SK-N-SH treated with all-trans-retinoic acid at 6 μM for 48 hours (cell line): ENCODE measurements at regions not wholly inside any gene's neighbourhood (a gene's known extent, or its start where the extent isn't known, plus 50 kb on each side); places are given as distances from the start of the nearest gene placed in this dataset.

ENCODE experiments used
- ARNTL ChIP-seq: fragments of 450-650 bp; formaldehyde crosslinking; IDR thresholded peaks from 2 replicates; pipeline ENCODE4 v1.5.0; 2020; ENCODE audit warnings: low read depth, mild to moderate bottlenecking, moderate library complexity, borderline replicate concordance
- CSDC2 ChIP-seq: fragments of 250-450 bp; sonication (Bioruptor Pico); IDR thresholded peaks from 2 replicates; pipeline ENCODE4 v1.5.0; 2020; ENCODE audit warnings: mild to moderate bottlenecking, moderate library complexity
- GLIS3 ChIP-seq: fragments of 250-450 bp; sonication (Bioruptor Pico); IDR thresholded peaks from 2 replicates; pipeline ENCODE4 v1.5.0; 2020; ENCODE audit warnings: mild to moderate bottlenecking, moderate library complexity
- OSR1 ChIP-seq: fragments of 250-450 bp; sonication (Bioruptor Pico); IDR thresholded peaks from 2 replicates; pipeline ENCODE4 v1.8.0; 2022; ENCODE audit warnings: moderate library complexity, mild to moderate bottlenecking, inconsistent platforms
- RARB ChIP-seq: fragments of 250-450 bp; sonication (Bioruptor Pico); IDR thresholded peaks from 2 replicates; pipeline ENCODE4 v1.8.0; 2021; ENCODE audit warnings: mild to moderate bottlenecking, moderate library complexity
- SNAI2 ChIP-seq: fragments of 250-450 bp; sonication (Bioruptor Pico); IDR thresholded peaks from 2 replicates; pipeline ENCODE4 v1.5.0; 2020; ENCODE audit warnings: mild to moderate bottlenecking, moderate library complexity
- TCF4 ChIP-seq: fragments of 250-450 bp; sonication (Bioruptor Pico); IDR thresholded peaks from 2 replicates; pipeline ENCODE4 v1.8.0; 2021; ENCODE audit warnings: mild to moderate bottlenecking, moderate library complexity, borderline replicate concordance
- TOX ChIP-seq: fragments of 250-450 bp; sonication (Bioruptor Pico); IDR thresholded peaks from 2 replicates; pipeline ENCODE4 v1.8.0; 2021; ENCODE audit warnings: mild to moderate bottlenecking, moderate library complexity, borderline replicate concordance
- ZFP3 ChIP-seq: fragments of 250-450 bp; sonication (Bioruptor Pico); IDR thresholded peaks from 2 replicates; pipeline ENCODE4 v1.5.0; 2020; ENCODE audit warnings: mild to moderate bottlenecking, moderate library complexity
- ZNF565 ChIP-seq: fragments of 450-650 bp; formaldehyde crosslinking; conservative IDR thresholded peaks from 2 replicates; pipeline ENCODE4 v1.5.0; 2020; ENCODE audit warnings: low read depth, mild to moderate bottlenecking, moderate library complexity
- TF ChIP-seq, protein P1 (sequence below): fragments of 250-450 bp; sonication (Bioruptor Pico); IDR thresholded peaks from 2 replicates; pipeline ENCODE4 v1.5.1; 2020; ENCODE audit warnings: low read depth, mild to moderate bottlenecking, moderate library complexity
- TF ChIP-seq, protein P2 (sequence below): fragments of 250-450 bp; sonication (Bioruptor Pico); IDR thresholded peaks from 2 replicates; pipeline ENCODE4 v1.8.0; 2020; ENCODE audit warnings: mild to moderate bottlenecking, moderate library complexity, borderline replicate concordance
- TF ChIP-seq, protein P3 (sequence below): fragments of 250-450 bp; sonication (Bioruptor Pico); IDR thresholded peaks from 2 replicates; pipeline ENCODE4 v1.8.0; 2021; ENCODE audit warnings: low read depth, mild to moderate bottlenecking, moderate library complexity, borderline replicate concordance

- no peak for TF ChIP-seq ZFP3
- TF ChIP-seq, protein P1, sequence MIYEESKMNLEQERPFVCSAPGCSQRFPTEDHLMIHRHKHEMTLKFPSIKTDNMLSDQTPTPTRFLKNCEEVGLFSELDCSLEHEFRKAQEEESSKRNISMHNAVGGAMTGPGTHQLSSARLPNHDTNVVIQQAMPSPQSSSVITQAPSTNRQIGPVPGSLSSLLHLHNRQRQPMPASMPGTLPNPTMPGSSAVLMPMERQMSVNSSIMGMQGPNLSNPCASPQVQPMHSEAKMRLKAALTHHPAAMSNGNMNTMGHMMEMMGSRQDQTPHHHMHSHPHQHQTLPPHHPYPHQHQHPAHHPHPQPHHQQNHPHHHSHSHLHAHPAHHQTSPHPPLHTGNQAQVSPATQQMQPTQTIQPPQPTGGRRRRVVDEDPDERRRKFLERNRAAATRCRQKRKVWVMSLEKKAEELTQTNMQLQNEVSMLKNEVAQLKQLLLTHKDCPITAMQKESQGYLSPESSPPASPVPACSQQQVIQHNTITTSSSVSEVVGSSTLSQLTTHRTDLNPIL (CRISPR knock-in tag) = no peak
- no peak for TF ChIP-seq GLIS3 (CRISPR knock-in tag)
- TF ChIP-seq, protein P2, sequence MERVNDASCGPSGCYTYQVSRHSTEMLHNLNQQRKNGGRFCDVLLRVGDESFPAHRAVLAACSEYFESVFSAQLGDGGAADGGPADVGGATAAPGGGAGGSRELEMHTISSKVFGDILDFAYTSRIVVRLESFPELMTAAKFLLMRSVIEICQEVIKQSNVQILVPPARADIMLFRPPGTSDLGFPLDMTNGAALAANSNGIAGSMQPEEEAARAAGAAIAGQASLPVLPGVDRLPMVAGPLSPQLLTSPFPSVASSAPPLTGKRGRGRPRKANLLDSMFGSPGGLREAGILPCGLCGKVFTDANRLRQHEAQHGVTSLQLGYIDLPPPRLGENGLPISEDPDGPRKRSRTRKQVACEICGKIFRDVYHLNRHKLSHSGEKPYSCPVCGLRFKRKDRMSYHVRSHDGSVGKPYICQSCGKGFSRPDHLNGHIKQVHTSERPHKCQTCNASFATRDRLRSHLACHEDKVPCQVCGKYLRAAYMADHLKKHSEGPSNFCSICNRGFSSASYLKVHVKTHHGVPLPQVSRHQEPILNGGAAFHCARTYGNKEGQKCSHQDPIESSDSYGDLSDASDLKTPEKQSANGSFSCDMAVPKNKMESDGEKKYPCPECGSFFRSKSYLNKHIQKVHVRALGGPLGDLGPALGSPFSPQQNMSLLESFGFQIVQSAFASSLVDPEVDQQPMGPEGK (CRISPR knock-in tag) = no peak
- TF ChIP-seq RARB = no peak
- TF ChIP-seq ARNTL (CRISPR knock-in tag) = no peak
- no peak for TF ChIP-seq TCF4 (CRISPR knock-in tag)
- TF ChIP-seq OSR1 (CRISPR knock-in tag) = no peak
- no peak for TF ChIP-seq CSDC2 (CRISPR knock-in tag)
- TF ChIP-seq, protein P3, sequence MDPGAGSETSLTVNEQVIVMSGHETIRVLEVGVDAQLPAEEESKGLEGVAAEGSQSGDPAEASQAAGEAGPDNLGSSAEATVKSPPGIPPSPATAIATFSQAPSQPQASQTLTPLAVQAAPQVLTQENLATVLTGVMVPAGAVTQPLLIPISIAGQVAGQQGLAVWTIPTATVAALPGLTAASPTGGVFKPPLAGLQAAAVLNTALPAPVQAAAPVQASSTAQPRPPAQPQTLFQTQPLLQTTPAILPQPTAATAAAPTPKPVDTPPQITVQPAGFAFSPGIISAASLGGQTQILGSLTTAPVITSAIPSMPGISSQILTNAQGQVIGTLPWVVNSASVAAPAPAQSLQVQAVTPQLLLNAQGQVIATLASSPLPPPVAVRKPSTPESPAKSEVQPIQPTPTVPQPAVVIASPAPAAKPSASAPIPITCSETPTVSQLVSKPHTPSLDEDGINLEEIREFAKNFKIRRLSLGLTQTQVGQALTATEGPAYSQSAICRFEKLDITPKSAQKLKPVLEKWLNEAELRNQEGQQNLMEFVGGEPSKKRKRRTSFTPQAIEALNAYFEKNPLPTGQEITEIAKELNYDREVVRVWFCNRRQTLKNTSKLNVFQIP = no peak
- TF ChIP-seq TOX = no peak
- TF ChIP-seq ZNF565 (CRISPR knock-in tag) = no peak
- no peak for TF ChIP-seq SNAI2
These were observed 289.2 kb upstream of the CNR1 start for GRCh38 chr6:88455317-88455716.
